ENCODE measurements at regions not wholly inside any gene's neighbourhood (a gene's known extent, or its start where the extent isn't known, plus 50 kb on each side); places are given as distances from the start of the nearest gene placed in this dataset.
A peak's percentile ranks its signal among the peaks of the same experiment; 100 is the strongest.

DNA sequence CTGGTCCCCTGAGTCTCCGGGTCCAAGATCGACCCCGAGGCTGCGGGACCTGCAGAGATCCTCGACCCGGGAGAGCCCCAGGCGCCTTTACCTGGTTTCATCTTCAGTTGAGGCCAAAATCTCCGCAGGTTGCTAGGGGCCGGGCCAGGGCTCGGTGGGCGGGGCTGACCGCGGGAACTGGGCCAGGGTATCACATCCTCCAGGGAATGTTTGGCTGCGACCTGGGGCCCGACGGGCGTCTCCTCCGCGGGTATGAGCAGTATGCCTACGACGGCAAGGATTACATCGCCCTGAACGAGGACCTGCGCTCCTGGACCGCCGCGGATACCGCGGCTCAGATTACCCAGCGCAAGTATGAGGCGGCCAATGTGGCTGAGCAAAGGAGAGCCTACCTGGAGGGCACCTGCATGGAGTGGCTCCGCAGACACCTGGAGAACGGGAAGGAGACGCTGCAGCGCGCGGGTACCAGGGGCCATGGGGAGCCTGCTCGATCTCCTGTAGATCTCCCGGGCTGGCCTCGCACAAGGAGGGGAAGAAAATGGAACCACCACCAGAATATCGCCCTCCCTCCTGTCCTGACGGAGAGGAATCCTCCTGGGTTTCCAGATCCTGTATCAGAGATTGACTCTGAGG lies 53.8 kb upstream of the POLR1H start (continued):
- TF ChIP-seq, protein P1, sequence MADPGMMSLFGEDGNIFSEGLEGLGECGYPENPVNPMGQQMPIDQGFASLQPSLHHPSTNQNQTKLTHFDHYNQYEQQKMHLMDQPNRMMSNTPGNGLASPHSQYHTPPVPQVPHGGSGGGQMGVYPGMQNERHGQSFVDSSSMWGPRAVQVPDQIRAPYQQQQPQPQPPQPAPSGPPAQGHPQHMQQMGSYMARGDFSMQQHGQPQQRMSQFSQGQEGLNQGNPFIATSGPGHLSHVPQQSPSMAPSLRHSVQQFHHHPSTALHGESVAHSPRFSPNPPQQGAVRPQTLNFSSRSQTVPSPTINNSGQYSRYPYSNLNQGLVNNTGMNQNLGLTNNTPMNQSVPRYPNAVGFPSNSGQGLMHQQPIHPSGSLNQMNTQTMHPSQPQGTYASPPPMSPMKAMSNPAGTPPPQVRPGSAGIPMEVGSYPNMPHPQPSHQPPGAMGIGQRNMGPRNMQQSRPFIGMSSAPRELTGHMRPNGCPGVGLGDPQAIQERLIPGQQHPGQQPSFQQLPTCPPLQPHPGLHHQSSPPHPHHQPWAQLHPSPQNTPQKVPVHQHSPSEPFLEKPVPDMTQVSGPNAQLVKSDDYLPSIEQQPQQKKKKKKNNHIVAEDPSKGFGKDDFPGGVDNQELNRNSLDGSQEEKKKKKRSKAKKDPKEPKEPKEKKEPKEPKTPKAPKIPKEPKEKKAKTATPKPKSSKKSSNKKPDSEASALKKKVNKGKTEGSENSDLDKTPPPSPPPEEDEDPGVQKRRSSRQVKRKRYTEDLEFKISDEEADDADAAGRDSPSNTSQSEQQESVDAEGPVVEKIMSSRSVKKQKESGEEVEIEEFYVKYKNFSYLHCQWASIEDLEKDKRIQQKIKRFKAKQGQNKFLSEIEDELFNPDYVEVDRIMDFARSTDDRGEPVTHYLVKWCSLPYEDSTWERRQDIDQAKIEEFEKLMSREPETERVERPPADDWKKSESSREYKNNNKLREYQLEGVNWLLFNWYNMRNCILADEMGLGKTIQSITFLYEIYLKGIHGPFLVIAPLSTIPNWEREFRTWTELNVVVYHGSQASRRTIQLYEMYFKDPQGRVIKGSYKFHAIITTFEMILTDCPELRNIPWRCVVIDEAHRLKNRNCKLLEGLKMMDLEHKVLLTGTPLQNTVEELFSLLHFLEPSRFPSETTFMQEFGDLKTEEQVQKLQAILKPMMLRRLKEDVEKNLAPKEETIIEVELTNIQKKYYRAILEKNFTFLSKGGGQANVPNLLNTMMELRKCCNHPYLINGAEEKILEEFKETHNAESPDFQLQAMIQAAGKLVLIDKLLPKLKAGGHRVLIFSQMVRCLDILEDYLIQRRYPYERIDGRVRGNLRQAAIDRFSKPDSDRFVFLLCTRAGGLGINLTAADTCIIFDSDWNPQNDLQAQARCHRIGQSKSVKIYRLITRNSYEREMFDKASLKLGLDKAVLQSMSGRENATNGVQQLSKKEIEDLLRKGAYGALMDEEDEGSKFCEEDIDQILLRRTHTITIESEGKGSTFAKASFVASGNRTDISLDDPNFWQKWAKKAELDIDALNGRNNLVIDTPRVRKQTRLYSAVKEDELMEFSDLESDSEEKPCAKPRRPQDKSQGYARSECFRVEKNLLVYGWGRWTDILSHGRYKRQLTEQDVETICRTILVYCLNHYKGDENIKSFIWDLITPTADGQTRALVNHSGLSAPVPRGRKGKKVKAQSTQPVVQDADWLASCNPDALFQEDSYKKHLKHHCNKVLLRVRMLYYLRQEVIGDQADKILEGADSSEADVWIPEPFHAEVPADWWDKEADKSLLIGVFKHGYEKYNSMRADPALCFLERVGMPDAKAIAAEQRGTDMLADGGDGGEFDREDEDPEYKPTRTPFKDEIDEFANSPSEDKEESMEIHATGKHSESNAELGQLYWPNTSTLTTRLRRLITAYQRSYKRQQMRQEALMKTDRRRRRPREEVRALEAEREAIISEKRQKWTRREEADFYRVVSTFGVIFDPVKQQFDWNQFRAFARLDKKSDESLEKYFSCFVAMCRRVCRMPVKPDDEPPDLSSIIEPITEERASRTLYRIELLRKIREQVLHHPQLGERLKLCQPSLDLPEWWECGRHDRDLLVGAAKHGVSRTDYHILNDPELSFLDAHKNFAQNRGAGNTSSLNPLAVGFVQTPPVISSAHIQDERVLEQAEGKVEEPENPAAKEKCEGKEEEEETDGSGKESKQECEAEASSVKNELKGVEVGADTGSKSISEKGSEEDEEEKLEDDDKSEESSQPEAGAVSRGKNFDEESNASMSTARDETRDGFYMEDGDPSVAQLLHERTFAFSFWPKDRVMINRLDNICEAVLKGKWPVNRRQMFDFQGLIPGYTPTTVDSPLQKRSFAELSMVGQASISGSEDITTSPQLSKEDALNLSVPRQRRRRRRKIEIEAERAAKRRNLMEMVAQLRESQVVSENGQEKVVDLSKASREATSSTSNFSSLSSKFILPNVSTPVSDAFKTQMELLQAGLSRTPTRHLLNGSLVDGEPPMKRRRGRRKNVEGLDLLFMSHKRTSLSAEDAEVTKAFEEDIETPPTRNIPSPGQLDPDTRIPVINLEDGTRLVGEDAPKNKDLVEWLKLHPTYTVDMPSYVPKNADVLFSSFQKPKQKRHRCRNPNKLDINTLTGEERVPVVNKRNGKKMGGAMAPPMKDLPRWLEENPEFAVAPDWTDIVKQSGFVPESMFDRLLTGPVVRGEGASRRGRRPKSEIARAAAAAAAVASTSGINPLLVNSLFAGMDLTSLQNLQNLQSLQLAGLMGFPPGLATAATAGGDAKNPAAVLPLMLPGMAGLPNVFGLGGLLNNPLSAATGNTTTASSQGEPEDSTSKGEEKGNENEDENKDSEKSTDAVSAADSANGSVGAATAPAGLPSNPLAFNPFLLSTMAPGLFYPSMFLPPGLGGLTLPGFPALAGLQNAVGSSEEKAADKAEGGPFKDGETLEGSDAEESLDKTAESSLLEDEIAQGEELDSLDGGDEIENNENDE (IDR thresholded peaks at IDR 0.05; ENCODE audit: insufficient replicate concordance, low read length), result no peak
- TF ChIP-seq TEAD4 (IDR thresholded peaks at IDR 0.05; ENCODE audit: low read depth, low read length), result 0 out of 2 replicates have a peak, but pooled peaks have one; percentile 4

Data from H1 (cell line).